ENCODE measurements at regions not wholly inside any gene's neighbourhood (a gene's known extent, or its start where the extent isn't known, plus 50 kb on each side); places are given as distances from the start of the nearest gene placed in this dataset.

GRCh38 chr18:39527465-39527864 is 1961.9 kb upstream of the CELF4 start:
- no peak for DNase-seq (ENCODE audit: low spot score)

- no peak for DNase-seq (ENCODE audit: low spot score)
Observed at GRCh38 chr18:39524370-39524769, 1958.8 kb upstream of the CELF4 start.

- no peak for DNase-seq (ENCODE audit: low spot score)
Observed at GRCh38 chr18:39523281-39523680, 1957.7 kb upstream of the CELF4 start.

GRCh38 chr18:39521164-39521563 is 1955.6 kb upstream of the CELF4 start:
- no peak for DNase-seq (ENCODE audit: low spot score)

- no peak for DNase-seq (ENCODE audit: low spot score)
Observed at GRCh38 chr18:39519741-39520140, 1954.1 kb upstream of the CELF4 start.

GRCh38 chr18:39515299-39515698 is 1949.7 kb upstream of the CELF4 start:
- DNase-seq (ENCODE audit: low spot score) = no peak

- DNase-seq (ENCODE audit: low spot score) = no peak
Observed at GRCh38 chr18:39513186-39513585, 1947.6 kb upstream of the CELF4 start.

GRCh38 chr18:39506581-39507330 is 1941.2 kb upstream of the CELF4 start:
- no peak for DNase-seq (ENCODE audit: low spot score)

GRCh38 chr18:39500306-39500705 is 1934.7 kb upstream of the CELF4 start:
- peak; percentile 6 for DNase-seq (ENCODE audit: low spot score)

GRCh38 chr18:39497821-39498220 is 1932.2 kb upstream of the CELF4 start:
- DNase-seq (ENCODE audit: low spot score) = no peak

GRCh38 chr18:39496986-39497385 is 1931.4 kb upstream of the CELF4 start:
- DNase-seq (ENCODE audit: low spot score) = no peak

GRCh38 chr18:39494211-39494896 is 1928.8 kb upstream of the CELF4 start:
- no peak for DNase-seq (ENCODE audit: low spot score)

- no peak for DNase-seq (ENCODE audit: low spot score)
Observed at GRCh38 chr18:39491408-39491807, 1925.8 kb upstream of the CELF4 start.

GRCh38 chr18:39489431-39489830 is 1923.8 kb upstream of the CELF4 start:
- DNase-seq (ENCODE audit: low spot score) = no peak

- no peak for DNase-seq (ENCODE audit: low spot score)
Observed at GRCh38 chr18:39487932-39488331, 1922.3 kb upstream of the CELF4 start.

GRCh38 chr18:39486268-39486667 is 1920.7 kb upstream of the CELF4 start:
- no peak for DNase-seq (ENCODE audit: low spot score)

- no peak for DNase-seq (ENCODE audit: low spot score)
Observed at GRCh38 chr18:39485696-39486095, 1920.1 kb upstream of the CELF4 start.

GRCh38 chr18:39481281-39481680 is 1915.7 kb upstream of the CELF4 start:
- DNase-seq (ENCODE audit: low spot score) = no peak

GRCh38 chr18:39480494-39481195 is 1915.0 kb upstream of the CELF4 start:
- DNase-seq (ENCODE audit: low spot score) = no peak

- no peak for DNase-seq (ENCODE audit: low spot score)
Observed at GRCh38 chr18:39464006-39464405, 1898.4 kb upstream of the CELF4 start.

GRCh38 chr18:39462436-39462835 is 1896.8 kb upstream of the CELF4 start:
- DNase-seq (ENCODE audit: low spot score) = no peak

GRCh38 chr18:39460136-39460535 is 1894.5 kb upstream of the CELF4 start:
- DNase-seq (ENCODE audit: low spot score) = no peak

- DNase-seq (ENCODE audit: low spot score) = peak; percentile 3
Observed at GRCh38 chr18:39455285-39455684, 1889.7 kb upstream of the CELF4 start.

Measured in Ammon's horn (tissue), 1 donor.